IMR-90 (cell line): ENCODE measurements at regions not wholly inside any gene's neighbourhood (a gene's known extent, or its start where the extent isn't known, plus 50 kb on each side); places are given as distances from the start of the nearest gene placed in this dataset.

Experiments used
- CEBPB ChIP-seq: IDR thresholded peaks from 2 replicates; pipeline ENCODE4 v1.6.1; 2012; ENCODE audit warnings: low read depth, low read length, improper control_type of control experiment
- CTCF ChIP-seq: conservative IDR thresholded peaks from 2 replicates; pipeline ENCODE4 v1.5.1; 2012; ENCODE audit warnings: mild to moderate bottlenecking, low read depth, low read length, improper control_type of control experiment
- MAFK ChIP-seq: IDR thresholded peaks from 2 replicates; pipeline ENCODE4 v1.6.1; 2012; ENCODE audit warnings: low read depth, low read length, improper control_type of control experiment
- MAZ ChIP-seq: IDR thresholded peaks from 2 replicates; pipeline ENCODE4 v1.6.1; 2012; ENCODE audit warnings: low read depth, mild to moderate bottlenecking, low read length, improper control_type of control experiment, moderate library complexity, borderline replicate concordance
- MXI1 ChIP-seq: IDR thresholded peaks from 2 replicates; pipeline ENCODE4 v1.6.1; 2012; ENCODE audit warnings: low read depth, mild to moderate bottlenecking, low read length, moderate library complexity, borderline replicate concordance
- NFE2L2 ChIP-seq: fragments of 150-350 bp; IDR thresholded peaks from 2 replicates; pipeline ENCODE4 v1.6.1; 2016; ENCODE audit warnings: low read depth, mild to moderate bottlenecking, low read length
- POLR2A ChIP-seq: IDR thresholded peaks from 2 replicates; pipeline ENCODE4 v1.6.1; 2012; ENCODE audit warnings: mild to moderate bottlenecking, low read depth, low read length
- RAD21 ChIP-seq: IDR thresholded peaks from 2 replicates; pipeline ENCODE4 v1.6.1; 2012; ENCODE audit warnings: low read length, improper control_type of control experiment
- RFX5 ChIP-seq: IDR thresholded peaks from 2 replicates; pipeline ENCODE4 v1.8.0; 2012; ENCODE audit warnings: low read depth, mild to moderate bottlenecking, low read length, moderate library complexity
- SMC3 ChIP-seq: fragments of 150-350 bp; IDR thresholded peaks from 2 replicates; pipeline ENCODE4 v1.6.1; 2016; ENCODE audit warnings: low read depth, mild to moderate bottlenecking, antibody characterized with exemption, low read length, moderate library complexity
- TF ChIP-seq, protein P1 (sequence below): fragments of 150-350 bp; IDR thresholded peaks from 2 replicates; pipeline ENCODE4 v1.6.1; 2017; ENCODE audit warnings: mild to moderate bottlenecking, antibody characterized with exemption, low read length, low read depth

DNA sequence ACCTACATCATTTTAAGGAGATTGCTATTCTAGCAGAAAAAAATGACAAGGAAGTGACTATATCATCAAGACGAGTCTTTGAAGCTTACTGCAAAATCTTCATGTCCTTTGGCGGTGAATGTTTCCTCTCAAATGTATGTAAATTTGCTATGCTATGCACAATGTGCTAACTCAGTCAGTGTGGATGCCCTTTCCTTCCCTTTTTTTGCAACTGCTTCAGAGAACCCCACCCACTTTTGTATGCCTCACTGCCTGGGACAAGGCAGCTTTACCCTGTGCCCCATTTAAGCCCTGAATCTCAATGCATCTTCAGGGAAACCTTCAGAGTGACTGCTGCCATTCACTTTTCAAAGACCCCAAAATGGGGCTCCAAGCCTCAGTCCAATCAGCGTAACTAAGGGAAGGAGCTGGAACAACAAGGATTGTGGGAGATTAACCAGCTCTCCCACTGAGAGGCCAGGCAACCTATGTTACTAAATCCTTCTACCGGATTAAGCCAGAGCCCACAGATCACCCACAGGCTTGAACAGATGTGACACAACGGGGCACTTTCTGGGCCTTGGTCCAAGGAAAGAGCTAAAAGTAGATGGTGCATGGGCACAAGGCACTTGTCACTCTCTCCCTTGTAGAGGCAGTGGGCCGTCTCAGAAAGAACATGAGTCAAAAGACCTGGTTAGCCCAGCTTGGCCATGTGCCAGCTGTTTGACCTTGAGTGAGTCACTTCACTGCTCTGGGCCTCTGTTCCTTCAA is 154.4 kb downstream of the PLPP3 start:
- no peak for TF ChIP-seq CTCF
- no peak for TF ChIP-seq SMC3
- TF ChIP-seq MAZ = no peak
- TF ChIP-seq CEBPB = no peak
- no peak for TF ChIP-seq NFE2L2
- no peak for TF ChIP-seq POLR2A
- TF ChIP-seq MXI1 = no peak
- TF ChIP-seq, protein P1, sequence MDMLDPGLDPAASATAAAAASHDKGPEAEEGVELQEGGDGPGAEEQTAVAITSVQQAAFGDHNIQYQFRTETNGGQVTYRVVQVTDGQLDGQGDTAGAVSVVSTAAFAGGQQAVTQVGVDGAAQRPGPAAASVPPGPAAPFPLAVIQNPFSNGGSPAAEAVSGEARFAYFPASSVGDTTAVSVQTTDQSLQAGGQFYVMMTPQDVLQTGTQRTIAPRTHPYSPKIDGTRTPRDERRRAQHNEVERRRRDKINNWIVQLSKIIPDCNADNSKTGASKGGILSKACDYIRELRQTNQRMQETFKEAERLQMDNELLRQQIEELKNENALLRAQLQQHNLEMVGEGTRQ = no peak
- TF ChIP-seq RAD21 = no peak
- no peak for TF ChIP-seq RFX5
- no peak for TF ChIP-seq MAFK
